Activated naive CD8-positive, alpha-beta T cell treated with anti-CD3 and anti-CD28 coated beads, Interleukin-2, amount 10 ng/mL, durations not matched to agents 7 days and 5 days (primary cell): ENCODE measurements at regions not wholly inside any gene's neighbourhood (a gene's known extent, or its start where the extent isn't known, plus 50 kb on each side); places are given as distances from the start of the nearest gene placed in this dataset.

ENCODE experiments used
- ATAC-seq: fragments of 150-1000 bp; cut with Tn5 transposase; one replicate; pipeline ENCODE4 v1.10.0; 2021; ENCODE audit warnings: low read depth, moderate library complexity
- POLR2A ChIA-PET: fragments of 350-600 bp; sonication (Branson Sonifier 250); formaldehyde crosslinking; loops from one replicate; lab custom pipeline; 2021; ENCODE audit warnings: antibody characterized with exemption; lab: Charles Lee
- DNase-seq: peaks from one replicate; pipeline ENCODE4 v3.0.0; 2021
- H3K27ac Mint-ChIP-seq: one replicate; pipeline ENCODE4 v1.8.0; 2022; ENCODE audit warnings: mild to moderate bottlenecking, mixed read lengths
- H3K27me3 Mint-ChIP-seq: one replicate; pipeline ENCODE4 v1.8.0; 2022; ENCODE audit warnings: mild to moderate bottlenecking, moderate library complexity, mixed read lengths
- H3K36me3 Mint-ChIP-seq: one replicate; pipeline ENCODE4 v1.8.0; 2021; ENCODE audit warnings: mild to moderate bottlenecking, mixed read lengths
- H3K4me1 Mint-ChIP-seq: one replicate; pipeline ENCODE4 v1.8.0; 2021; ENCODE audit warnings: mixed read lengths
- H3K4me3 Mint-ChIP-seq: one replicate; pipeline ENCODE4 v1.8.0; 2022; ENCODE audit warnings: mild to moderate bottlenecking, moderate library complexity, mixed read lengths
- H3K9me3 Mint-ChIP-seq: one replicate; pipeline ENCODE4 v1.8.0; 2021; ENCODE audit warnings: mixed read lengths

DNA sequence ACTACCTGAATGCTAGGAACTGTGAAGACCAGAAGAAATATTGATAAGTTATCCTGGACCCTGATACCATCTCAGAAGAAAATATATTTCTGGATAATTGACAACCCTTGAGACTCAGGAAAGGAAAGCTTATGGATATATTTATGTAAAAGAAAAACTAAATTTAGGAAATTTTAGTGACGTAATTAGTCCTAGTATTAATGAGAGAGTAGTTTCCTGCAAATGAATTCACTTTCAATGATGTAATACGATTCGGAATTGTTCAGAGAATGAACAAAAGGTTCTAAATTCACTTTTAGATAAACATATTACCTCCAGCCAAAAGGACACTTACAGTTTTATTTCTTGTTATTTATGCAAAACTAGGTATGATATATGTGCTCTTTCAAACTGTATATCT, 1120.1 kb upstream of the NCAM2 start:
- ATAC-seq: no peak
- Mint-ChIP-seq H3K27ac (no peak overlapping the region), H3K9me3 (peaks cover 4% of the 10 kb centered on the region), H3K36me3 (no peaks in the 10 kb centered on the region), H3K27me3 (no peaks in the 10 kb centered on the region), H3K4me1 (no peaks in the 10 kb centered on the region), H3K4me3 (no peak overlapping the region)
- no peak for DNase-seq
- POLR2A ChIA-PET: no interaction called here

DNA sequence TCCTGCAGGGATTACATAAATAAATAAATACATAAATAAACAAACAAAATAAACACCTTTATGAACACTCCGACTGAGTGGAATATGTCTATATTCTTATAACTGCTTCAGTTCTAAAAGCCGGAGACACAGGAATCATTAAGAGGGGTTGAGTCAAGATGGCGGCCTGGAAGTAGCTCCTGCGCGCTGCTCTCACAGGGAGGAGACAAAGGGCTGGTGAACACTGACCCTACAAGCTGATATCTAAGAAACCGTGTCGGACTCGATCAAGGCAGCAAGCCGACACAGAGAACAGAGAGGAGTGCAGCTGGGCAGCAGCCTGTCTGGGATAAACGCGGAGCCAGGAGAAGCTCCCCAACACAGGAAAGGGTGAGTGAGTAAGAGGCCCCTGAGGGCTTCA, 1098.6 kb upstream of the NCAM2 start:
- DNase-seq: no peak
- Mint-ChIP-seq H3K9me3 (peaks cover 13% of the 10 kb centered on the region), H3K4me3 (no peak overlapping the region), H3K4me1 (no peaks in the 10 kb centered on the region), H3K27me3 (no peaks in the 10 kb centered on the region), H3K27ac (no peak overlapping the region), H3K36me3 (no peaks in the 10 kb centered on the region)
- ATAC-seq: no peak
- POLR2A ChIA-PET: no interaction called here

DNA sequence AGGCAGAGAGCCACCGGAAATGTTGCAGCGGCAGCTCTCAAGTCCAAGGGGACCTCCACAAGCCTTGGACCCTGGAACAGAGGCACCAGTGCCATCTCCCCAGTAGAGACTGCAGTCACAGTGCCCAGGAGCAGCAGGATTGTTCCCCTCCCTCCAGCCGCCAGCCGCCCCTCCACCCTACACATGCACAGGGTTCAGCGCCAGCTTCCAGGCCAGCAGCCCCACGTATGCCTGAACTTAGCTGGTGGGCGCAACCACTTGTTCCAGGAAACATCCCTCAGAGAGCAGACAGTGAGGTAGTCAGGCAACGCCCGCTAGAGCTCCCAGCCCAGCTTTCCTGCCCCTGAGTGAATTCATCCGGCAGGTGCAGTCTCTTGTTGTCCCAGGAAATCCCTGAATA, 1098.1 kb upstream of the NCAM2 start:
- no peaks in the 10 kb centered on the region for H3K36me3 Mint-ChIP-seq
- peaks cover 14% of the 10 kb centered on the region for H3K9me3 Mint-ChIP-seq
- DNase-seq (no peak), ATAC-seq (no peak)
- H3K27me3 Mint-ChIP-seq: no peaks in the 10 kb centered on the region
- H3K4me3 Mint-ChIP-seq: no peak overlapping the region
- POLR2A ChIA-PET: no interaction called here
- H3K27ac Mint-ChIP-seq: no peak overlapping the region
- H3K4me1 Mint-ChIP-seq: no peaks in the 10 kb centered on the region

DNA sequence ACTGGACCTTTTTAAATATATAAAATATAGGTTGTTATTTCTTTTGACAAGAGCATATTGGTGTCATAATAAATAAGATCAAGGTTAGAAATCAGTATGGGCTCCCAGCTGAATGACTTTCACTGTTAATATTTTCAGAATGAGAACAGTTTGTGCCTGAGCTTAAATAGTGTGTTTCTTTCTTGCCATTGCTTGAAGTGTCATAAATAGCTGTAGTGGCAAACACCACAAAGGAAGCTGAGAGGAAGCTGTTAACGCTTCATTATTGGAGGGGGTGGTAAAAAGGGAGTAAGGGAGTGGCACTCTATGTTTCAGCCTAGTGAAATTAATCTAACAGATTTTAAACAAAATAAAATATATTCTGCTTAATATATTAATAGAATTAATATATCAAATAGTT, 1089.8 kb upstream of the NCAM2 start:
- Mint-ChIP-seq H3K27ac (no peak overlapping the region), H3K4me3 (no peak overlapping the region), H3K4me1 (no peaks in the 10 kb centered on the region), H3K36me3 (no peaks in the 10 kb centered on the region), H3K9me3 (peaks cover 3% of the 10 kb centered on the region), H3K27me3 (no peaks in the 10 kb centered on the region)
- POLR2A ChIA-PET: no interaction called here
- no peak for ATAC-seq
- DNase-seq: no peak

DNA sequence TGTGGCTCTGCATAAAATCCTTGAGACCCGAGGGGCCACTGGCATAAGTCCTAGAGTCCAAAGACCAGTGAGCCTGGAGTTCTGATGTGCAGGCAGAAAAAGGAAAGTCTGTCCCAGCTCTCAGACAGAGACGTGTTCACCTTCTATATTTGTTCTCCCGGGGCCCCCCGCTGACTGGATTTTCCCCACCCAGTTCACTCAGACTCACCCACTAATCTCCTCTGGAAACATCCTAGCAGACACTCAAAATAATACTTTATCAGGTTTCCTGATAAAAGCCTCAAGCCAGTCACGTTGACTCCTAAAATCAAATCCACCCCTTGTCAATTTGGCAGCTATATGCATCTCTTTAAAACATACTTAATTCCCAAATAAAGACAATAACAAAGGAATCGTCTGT, 1084.2 kb upstream of the NCAM2 start:
- Mint-ChIP-seq H3K4me3 (no peak overlapping the region), H3K27me3 (no peaks in the 10 kb centered on the region), H3K36me3 (no peaks in the 10 kb centered on the region), H3K4me1 (no peaks in the 10 kb centered on the region), H3K27ac (no peak overlapping the region), H3K9me3 (peaks cover 4% of the 10 kb centered on the region)
- DNase-seq (no peak), ATAC-seq (no peak)
- POLR2A ChIA-PET: no interaction called here

DNA sequence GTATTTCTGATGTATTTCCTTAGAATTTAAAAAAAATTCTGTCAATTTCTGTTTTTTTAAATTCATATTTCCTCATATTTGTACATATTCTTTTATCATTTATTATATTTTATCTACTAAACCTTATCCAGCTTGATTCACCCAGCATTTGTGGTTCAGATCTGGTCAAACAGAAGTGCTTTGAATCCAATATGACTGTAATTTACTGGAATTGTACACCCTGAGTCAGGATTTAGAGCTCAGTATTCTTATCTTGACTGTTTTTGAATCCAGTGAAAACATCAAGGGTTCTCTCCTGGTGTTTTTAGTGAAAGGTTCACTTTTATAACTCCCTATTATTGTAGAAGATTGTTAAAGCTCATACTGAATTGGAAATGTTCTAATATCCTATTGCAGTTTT, 1077.0 kb upstream of the NCAM2 start:
- H3K27ac Mint-ChIP-seq: no peak overlapping the region
- H3K4me1 Mint-ChIP-seq: no peaks in the 10 kb centered on the region

DNA sequence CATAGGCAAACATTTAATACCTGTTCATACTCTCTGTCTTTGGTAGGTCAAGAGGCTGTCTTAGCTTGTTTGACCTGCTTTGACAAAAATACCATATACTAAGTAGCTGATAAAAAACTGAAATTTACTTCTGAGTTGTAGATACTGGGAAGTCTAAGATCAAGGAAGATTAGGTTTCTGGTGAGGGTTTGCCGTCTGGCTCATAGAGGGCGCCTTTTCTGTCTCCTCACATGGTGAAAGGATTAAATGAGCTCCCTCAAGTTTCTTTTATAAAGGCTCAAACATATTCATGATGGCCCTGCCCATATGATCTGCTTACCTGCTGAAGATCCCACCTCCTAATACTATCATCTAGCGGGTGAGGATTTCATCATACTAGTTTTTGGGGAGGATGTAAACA, 1076.1 kb upstream of the NCAM2 start:
- Mint-ChIP-seq H3K9me3 (peaks cover 2% of the 10 kb centered on the region), H3K27ac (no peak overlapping the region), H3K4me1 (no peaks in the 10 kb centered on the region), H3K4me3 (no peak overlapping the region), H3K36me3 (no peaks in the 10 kb centered on the region), H3K27me3 (no peaks in the 10 kb centered on the region)
- POLR2A ChIA-PET: no interaction called here
- ATAC-seq (no peak), DNase-seq (no peak)

More for the DNA sequence above, 1077.0 kb upstream of the NCAM2 start:
- no peaks in the 10 kb centered on the region for H3K27me3 Mint-ChIP-seq
- DNase-seq (no peak), ATAC-seq (no peak)
- no peak overlapping the region for H3K4me3 Mint-ChIP-seq
- no peaks in the 10 kb centered on the region for H3K36me3 Mint-ChIP-seq
- peaks cover 2% of the 10 kb centered on the region for H3K9me3 Mint-ChIP-seq
- POLR2A ChIA-PET: no interaction called here

DNA sequence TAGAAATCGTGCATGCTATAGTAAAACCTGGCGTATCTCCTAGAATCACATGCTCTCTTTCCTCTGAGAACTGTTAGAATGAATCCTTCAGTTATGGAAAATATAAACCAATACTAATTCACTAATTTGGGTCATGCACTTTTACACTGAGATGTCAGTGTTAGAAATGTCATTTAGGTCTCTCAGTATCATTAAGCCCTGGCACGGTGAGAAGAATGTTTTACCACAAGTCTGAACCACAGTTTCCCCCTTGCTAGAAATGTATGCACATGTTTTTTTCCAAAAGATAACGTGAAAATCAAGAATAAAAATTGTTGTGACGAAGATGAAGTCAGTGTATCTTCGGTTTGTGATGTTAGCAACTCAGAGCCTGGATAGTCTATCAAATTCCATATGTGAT, 1062.7 kb upstream of the NCAM2 start:
- no peak overlapping the region for H3K4me3 Mint-ChIP-seq
- DNase-seq (no peak), ATAC-seq (no peak)
- POLR2A ChIA-PET: no interaction called here
- H3K9me3 Mint-ChIP-seq: peaks cover 9% of the 10 kb centered on the region
- no peaks in the 10 kb centered on the region for H3K4me1 Mint-ChIP-seq
- no peak overlapping the region for H3K27ac Mint-ChIP-seq
- H3K27me3 Mint-ChIP-seq: no peaks in the 10 kb centered on the region
- no peaks in the 10 kb centered on the region for H3K36me3 Mint-ChIP-seq

DNA sequence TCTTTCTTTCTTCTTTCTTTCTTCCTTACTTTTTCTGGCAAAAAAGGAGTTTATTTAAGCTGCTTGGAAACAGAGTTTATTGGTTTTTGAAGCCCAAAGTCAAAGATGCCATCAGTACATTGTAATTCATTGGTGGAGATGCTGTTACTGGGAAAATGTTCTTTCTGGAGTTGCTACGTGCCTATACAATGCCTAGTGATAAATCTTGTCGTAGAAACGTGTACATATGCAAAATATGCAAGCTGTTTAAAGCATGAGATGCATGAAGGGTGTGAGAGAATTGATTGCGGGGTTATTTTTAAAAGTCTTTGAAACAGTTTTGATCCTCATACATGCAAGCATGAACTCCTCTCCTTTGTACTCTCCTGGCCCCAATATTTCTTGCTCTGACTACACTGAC, 1060.6 kb upstream of the NCAM2 start:
- no peaks in the 10 kb centered on the region for H3K36me3 Mint-ChIP-seq
- H3K4me1 Mint-ChIP-seq: no peaks in the 10 kb centered on the region
- H3K9me3 Mint-ChIP-seq: peaks cover 7% of the 10 kb centered on the region
- no peaks in the 10 kb centered on the region for H3K27me3 Mint-ChIP-seq
- POLR2A ChIA-PET: no interaction called here
- no peak for DNase-seq
- H3K4me3 Mint-ChIP-seq: no peak overlapping the region
- no peak overlapping the region for H3K27ac Mint-ChIP-seq
- no peak for ATAC-seq

DNA sequence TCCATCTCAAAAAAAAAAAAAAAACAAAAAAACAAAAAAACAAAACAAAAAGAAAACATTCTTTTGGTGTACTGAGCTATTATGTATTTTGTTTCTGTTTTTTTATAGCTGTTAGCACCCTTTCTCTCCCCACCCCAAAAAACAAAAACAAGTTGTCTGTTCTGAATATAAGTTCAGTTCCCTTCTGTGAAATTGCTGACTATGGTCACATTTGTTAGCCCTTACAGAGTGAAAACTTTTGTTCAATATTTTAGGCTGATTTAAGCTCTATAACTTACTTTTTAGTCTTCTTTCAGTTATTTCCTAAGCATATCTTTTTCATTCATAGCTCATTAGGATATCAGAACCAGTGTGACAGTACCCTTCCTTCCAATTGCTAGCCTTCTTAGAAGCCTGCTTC, 1056.6 kb upstream of the NCAM2 start:
- no peaks in the 10 kb centered on the region for H3K4me1 Mint-ChIP-seq
- H3K9me3 Mint-ChIP-seq: peaks cover 11% of the 10 kb centered on the region
- no peak for DNase-seq
- no peak overlapping the region for H3K27ac Mint-ChIP-seq
- no peaks in the 10 kb centered on the region for H3K36me3 Mint-ChIP-seq
- POLR2A ChIA-PET: no interaction called here
- H3K27me3 Mint-ChIP-seq: no peaks in the 10 kb centered on the region
- no peak overlapping the region for H3K4me3 Mint-ChIP-seq
- ATAC-seq: no peak

DNA sequence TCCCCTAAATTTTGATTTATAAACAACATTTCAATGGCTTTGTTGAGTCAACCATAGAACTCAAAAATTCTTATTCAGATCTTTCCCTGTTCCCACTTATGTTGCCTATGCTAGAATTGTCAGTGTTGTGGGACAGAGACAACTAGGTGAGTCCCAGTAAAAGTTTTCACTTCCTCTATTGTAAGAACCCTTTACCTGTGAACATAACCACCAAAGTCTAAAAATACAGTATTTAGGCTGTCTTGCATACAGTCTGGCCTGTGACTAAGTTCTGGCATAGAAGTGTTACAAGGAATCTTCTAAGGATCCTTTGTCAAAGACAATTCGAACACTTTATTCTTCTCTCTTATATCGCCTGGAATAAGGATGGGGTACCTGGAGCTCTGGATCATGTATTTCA, 1047.9 kb upstream of the NCAM2 start:
- Mint-ChIP-seq H3K27me3 (no peaks in the 10 kb centered on the region), H3K4me3 (no peak overlapping the region), H3K9me3 (peaks cover 8% of the 10 kb centered on the region), H3K4me1 (no peaks in the 10 kb centered on the region), H3K27ac (no peak overlapping the region), H3K36me3 (no peaks in the 10 kb centered on the region)
- POLR2A ChIA-PET: no interaction called here
- ATAC-seq (no peak), DNase-seq (no peak)

DNA sequence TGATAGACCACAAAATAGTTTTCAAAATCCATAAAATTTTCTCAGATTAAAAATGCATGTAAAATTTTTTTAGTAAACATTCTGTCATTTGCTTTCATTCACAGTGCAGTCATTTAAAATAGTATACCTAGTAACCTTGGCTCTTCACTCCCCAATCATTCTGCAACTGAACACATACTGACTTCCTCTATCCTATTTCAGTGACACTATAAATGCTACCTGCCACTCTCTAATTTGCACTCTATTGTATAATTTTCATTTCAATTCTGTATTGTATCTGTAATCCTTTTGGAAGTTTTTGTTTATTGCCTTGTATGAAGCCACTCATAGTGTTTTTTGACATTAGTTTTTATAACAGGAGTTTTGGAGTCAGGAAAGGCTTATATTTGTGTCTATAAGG, 1029.1 kb upstream of the NCAM2 start:
- Mint-ChIP-seq H3K4me1 (no peaks in the 10 kb centered on the region), H3K4me3 (no peak overlapping the region), H3K27ac (no peak overlapping the region), H3K9me3 (peaks cover 5% of the 10 kb centered on the region), H3K36me3 (no peaks in the 10 kb centered on the region), H3K27me3 (no peaks in the 10 kb centered on the region)
- ATAC-seq (no peak), DNase-seq (no peak)
- POLR2A ChIA-PET: no interaction called here

DNA sequence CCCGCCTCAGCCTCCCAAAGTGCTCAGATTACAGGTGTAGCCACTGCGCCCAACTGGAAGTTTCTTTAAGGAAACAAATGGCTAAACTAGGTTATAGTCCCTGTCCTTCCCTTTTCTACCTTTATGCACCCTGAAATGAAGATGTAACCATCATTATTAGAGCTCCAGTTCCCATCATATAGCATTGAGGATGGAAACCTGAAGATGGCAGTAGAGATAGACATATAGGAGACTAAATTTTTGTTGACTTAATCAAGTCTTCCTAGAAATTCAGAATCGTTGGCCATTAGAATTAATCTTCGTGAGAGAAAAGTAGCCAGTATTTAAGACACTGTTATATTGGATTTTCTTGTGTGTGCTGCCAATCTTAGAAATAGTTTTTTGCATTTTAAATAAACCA, 1016.3 kb upstream of the NCAM2 start:
- Mint-ChIP-seq H3K9me3 (no peaks in the 10 kb centered on the region), H3K4me1 (no peaks in the 10 kb centered on the region), H3K4me3 (no peak overlapping the region), H3K27ac (no peak overlapping the region), H3K36me3 (no peaks in the 10 kb centered on the region), H3K27me3 (no peaks in the 10 kb centered on the region)
- ATAC-seq: no peak
- POLR2A ChIA-PET: no interaction called here
- no peak for DNase-seq

DNA sequence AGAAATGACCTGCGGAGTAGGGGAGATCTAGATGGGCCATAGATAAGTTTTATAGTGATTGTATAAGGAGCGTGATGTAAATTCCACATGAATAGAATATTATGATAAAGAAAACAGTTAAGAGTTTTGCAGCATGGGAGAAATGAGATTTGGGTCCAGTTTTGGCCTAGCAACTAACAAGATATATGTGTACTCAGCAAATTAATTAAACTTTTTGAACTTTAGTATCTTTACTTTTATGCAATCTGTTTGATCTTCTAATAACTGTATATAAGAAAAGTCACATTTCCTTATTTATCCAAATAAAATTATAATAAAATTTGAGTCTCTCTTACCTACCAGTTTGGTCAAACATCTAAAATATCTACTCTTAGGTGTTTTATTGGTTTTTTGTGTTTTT, 1011.8 kb upstream of the NCAM2 start:
- no peak overlapping the region for H3K4me3 Mint-ChIP-seq
- H3K27me3 Mint-ChIP-seq: no peaks in the 10 kb centered on the region
- POLR2A ChIA-PET: no interaction called here
- ATAC-seq (no peak), DNase-seq (no peak)
- H3K27ac Mint-ChIP-seq: no peak overlapping the region
- no peaks in the 10 kb centered on the region for H3K4me1 Mint-ChIP-seq
- peaks cover 3% of the 10 kb centered on the region for H3K9me3 Mint-ChIP-seq
- H3K36me3 Mint-ChIP-seq: no peaks in the 10 kb centered on the region

DNA sequence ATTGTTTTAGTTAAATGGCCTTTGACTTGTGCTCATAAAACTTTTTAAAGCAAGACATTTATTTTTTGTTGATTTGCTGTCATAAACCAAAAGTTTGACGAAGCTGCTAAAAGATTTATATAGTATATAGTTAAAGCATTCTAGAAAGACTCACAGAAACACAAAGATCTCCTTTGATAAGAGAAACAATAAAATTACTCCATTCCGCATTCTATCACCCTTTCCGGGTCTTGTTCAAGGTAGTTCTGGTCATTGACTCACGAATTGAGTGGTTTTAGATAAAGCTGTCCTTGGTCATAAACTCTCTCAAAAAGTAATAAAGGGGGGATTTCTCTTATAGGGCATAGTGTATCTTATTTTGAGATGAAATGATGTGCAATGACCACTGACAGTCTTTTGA, 1010.5 kb upstream of the NCAM2 start:
- H3K4me1 Mint-ChIP-seq: no peaks in the 10 kb centered on the region
- H3K36me3 Mint-ChIP-seq: no peaks in the 10 kb centered on the region
- peaks cover 6% of the 10 kb centered on the region for H3K9me3 Mint-ChIP-seq
- ATAC-seq (no peak), DNase-seq (no peak)
- POLR2A ChIA-PET: no interaction called here
- no peaks in the 10 kb centered on the region for H3K27me3 Mint-ChIP-seq
- H3K27ac Mint-ChIP-seq: no peak overlapping the region
- H3K4me3 Mint-ChIP-seq: no peak overlapping the region
